ENCODE measurements at regions not wholly inside any gene's neighbourhood (a gene's known extent, or its start where the extent isn't known, plus 50 kb on each side); places are given as distances from the start of the nearest gene placed in this dataset.
"Not testable (repeated sequence)": the region's sequence is repeated elsewhere in the genome, so short reads cannot be mapped to it uniquely, and the experiment has no call there.

DNA sequence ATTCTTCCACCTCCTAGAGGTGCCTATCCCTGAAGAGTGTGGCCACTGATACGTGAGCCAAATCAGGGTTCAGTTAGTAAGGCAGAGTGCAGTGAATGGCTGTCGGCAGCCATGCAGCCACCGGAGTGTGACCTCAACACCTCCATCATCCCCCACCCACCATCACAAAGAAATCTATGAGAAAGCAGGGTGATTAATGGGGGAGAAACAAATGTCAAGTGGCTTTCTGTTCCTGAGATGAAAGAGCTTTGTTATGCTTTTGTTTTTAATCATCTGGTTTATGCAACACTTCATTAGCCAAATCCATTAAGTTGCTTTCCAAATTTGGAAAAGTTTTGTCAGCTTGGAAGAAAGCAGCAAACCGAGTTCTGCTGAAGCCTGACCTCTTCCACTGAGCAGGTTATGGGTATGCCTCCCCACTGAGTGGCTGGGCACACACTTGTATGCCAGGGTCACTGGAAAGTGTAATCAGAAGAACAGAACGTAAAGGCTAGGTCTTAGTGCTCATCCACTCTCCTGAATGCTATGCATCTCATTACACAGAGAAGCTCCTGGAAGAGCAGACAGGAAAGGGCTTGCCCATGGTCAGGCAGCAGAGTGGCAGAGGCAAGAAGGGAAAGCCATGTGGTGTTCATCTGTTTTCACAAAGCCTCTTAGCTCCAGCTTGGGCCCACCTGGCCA is 57.1 kb upstream of the ATP1B1 start:
- Histone ChIP-seq H3K27ac (no peak overlapping the region), H3K27me3 (ENCODE audit: insufficient read depth, low read depth, severe bottlenecking) (no peaks in the 10 kb centered on the region), H3K4me3 (ENCODE audit: low read depth, low read length) (no peak overlapping the region), H3K9me3 (ENCODE audit: severe bottlenecking) (no peaks in the 10 kb centered on the region), H3K36me3 (no peaks in the 10 kb centered on the region)
- TF ChIP-seq, protein P1, sequence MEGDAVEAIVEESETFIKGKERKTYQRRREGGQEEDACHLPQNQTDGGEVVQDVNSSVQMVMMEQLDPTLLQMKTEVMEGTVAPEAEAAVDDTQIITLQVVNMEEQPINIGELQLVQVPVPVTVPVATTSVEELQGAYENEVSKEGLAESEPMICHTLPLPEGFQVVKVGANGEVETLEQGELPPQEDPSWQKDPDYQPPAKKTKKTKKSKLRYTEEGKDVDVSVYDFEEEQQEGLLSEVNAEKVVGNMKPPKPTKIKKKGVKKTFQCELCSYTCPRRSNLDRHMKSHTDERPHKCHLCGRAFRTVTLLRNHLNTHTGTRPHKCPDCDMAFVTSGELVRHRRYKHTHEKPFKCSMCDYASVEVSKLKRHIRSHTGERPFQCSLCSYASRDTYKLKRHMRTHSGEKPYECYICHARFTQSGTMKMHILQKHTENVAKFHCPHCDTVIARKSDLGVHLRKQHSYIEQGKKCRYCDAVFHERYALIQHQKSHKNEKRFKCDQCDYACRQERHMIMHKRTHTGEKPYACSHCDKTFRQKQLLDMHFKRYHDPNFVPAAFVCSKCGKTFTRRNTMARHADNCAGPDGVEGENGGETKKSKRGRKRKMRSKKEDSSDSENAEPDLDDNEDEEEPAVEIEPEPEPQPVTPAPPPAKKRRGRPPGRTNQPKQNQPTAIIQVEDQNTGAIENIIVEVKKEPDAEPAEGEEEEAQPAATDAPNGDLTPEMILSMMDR (IDR thresholded peaks at IDR 0.05; ENCODE audit: low read depth, low read length) = no peak
- DNase-seq = peak; percentile 8

DNA sequence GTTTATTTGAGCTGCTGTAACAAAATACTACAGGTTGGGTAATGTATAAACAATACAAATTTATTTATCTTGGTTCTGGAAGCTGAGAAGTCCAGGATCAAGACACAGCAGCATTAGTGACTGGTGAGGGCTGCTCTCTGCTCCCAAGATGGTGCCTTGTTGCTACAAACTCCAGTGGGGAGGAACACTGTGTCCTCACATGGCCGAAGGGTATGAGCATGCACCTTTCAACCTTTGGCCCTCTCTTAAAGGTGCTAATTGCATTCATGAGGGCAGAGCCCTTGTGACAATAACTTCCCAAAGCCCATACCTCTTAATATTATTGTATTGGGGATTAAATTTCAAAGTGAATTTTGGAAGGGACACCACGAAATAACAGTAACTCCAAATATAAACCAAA is 55.3 kb upstream of the ATP1B1 start:
- H3K9me3 ChIP-seq (ENCODE audit: severe bottlenecking) = no peaks in the 10 kb centered on the region
- no peaks in the 10 kb centered on the region for H3K36me3 ChIP-seq
- no peak overlapping the region for H3K4me3 ChIP-seq (ENCODE audit: low read depth, low read length)
- TF ChIP-seq, protein P1 (IDR thresholded peaks at IDR 0.05; ENCODE audit: low read depth, low read length) = no peak
- H3K27me3 ChIP-seq (ENCODE audit: insufficient read depth, low read depth, severe bottlenecking) = no peaks in the 10 kb centered on the region
- no peak overlapping the region for H3K27ac ChIP-seq
- no peak for DNase-seq

DNA sequence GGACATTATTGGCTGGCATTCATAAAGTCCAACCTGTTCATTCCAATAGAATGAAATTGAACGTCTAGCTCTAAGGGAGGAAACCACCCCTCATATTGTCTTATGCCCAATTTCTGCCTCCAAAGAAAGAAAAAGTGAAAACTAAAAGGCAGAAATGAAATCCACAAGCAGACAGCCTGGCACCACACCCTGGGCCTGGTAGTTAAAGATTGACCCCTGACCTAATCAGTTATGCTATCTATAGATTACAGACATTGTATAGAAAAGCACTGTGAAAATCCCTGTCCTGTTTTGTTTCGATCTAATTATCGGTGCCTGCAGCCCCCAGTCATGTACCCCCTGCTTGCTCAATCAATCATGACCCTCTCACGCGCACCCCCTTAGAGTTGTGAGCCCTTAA is 54.3 kb upstream of the ATP1B1 start:
- not testable (repeated sequence) for H3K4me3 ChIP-seq (ENCODE audit: low read depth, low read length); H3K36me3 ChIP-seq; H3K27ac ChIP-seq; DNase-seq; H3K27me3 ChIP-seq (ENCODE audit: insufficient read depth, low read depth, severe bottlenecking); H3K9me3 ChIP-seq (ENCODE audit: severe bottlenecking)

DNA sequence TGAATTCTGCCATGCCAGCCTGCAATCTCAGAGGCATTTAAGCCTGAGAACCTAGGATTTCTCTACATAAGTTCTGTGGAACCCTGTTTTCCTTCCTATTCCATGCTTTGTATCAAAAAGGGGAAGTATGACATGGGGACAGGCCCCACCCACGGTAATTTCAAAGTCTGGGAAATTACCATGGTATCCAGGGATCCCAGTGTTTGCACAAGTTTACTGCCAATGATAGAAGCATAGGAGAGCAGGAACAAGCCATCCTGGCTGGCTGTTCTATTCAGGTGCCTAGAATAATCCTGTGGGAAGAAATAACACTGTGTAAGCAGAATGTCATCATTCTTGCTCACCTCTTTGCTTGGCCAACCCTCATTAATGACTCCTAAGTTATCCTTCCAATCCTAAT is 53.8 kb upstream of the ATP1B1 start:
- Histone ChIP-seq H3K27me3 (ENCODE audit: insufficient read depth, low read depth, severe bottlenecking) (no peaks in the 10 kb centered on the region), H3K36me3 (no peaks in the 10 kb centered on the region), H3K4me3 (ENCODE audit: low read depth, low read length) (no peak overlapping the region), H3K9me3 (ENCODE audit: severe bottlenecking) (no peaks in the 10 kb centered on the region), H3K27ac (no peak overlapping the region)
- DNase-seq = no peak
- TF ChIP-seq, protein P1 (IDR thresholded peaks at IDR 0.05; ENCODE audit: low read depth, low read length) = no peak

DNA sequence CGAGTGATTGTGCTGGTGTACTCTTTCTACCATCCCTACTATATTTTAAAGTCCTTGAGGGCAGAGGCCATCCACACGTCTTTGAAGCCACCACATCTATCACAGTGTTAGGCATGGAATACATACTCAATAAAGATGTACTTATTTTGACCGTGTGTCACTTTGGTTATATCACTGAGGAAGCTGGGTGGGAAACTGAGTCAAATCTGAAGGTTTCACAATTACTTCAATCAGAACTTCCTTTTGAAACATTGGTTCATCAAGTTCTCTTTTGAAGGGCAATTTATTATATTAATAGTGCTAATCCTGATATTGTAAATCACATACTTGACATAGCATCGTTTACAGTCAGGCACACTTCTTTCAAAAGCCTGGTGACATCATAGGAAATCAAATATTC is 53.3 kb upstream of the ATP1B1 start:
- no peak overlapping the region for H3K27ac ChIP-seq
- TF ChIP-seq, protein P1 (IDR thresholded peaks at IDR 0.05; ENCODE audit: low read depth, low read length) = no peak
- DNase-seq = no peak
- no peak overlapping the region for H3K4me3 ChIP-seq (ENCODE audit: low read depth, low read length)
- no peaks in the 10 kb centered on the region for H3K9me3 ChIP-seq (ENCODE audit: severe bottlenecking)
- H3K27me3 ChIP-seq (ENCODE audit: insufficient read depth, low read depth, severe bottlenecking) = no peaks in the 10 kb centered on the region
- H3K36me3 ChIP-seq = no peaks in the 10 kb centered on the region
